Astrocyte of the cerebellum (primary cell): ENCODE measurements at regions not wholly inside any gene's neighbourhood (a gene's known extent, or its start where the extent isn't known, plus 50 kb on each side); places are given as distances from the start of the nearest gene placed in this dataset.

Experiments
- DNase-seq: peaks from one replicate; pipeline ENCODE4 v3.0.0-alpha.2; 2011; ENCODE audit warnings: low read depth
- H3K4me3 ChIP-seq: 2 replicates; pipeline ENCODE4 v1.5.1; 2011; ENCODE audit warnings: mild to moderate bottlenecking, low read depth, low read length, moderate library complexity
- CTCF ChIP-seq: IDR thresholded peaks from 2 replicates; pipeline ENCODE4 v1.5.1; 2012; ENCODE audit warnings: low read length, low read depth, moderate library complexity, mild to moderate bottlenecking; ENCODE audit errors: missing control alignments
- in situ Hi-C: cut with HindIII; loops from 2 replicates; pipeline ENCODE4 v1.10.0; 2017; ENCODE audit warnings: low sequenced_read_pairs

- H3K4me3 ChIP-seq, result no peak overlapping the region
- DNase-seq, result no peak
- in situ Hi-C loops, result no loop called here
- TF ChIP-seq CTCF, result no peak
Measured at GRCh38 chr4:127445471-127445870, 187.3 kb upstream of the INTU start.

- no peak for DNase-seq
- no peak overlapping the region for H3K4me3 ChIP-seq
- no peak for TF ChIP-seq CTCF
- in situ Hi-C loops, result no loop called here
Measured at GRCh38 chr4:127446427-127446885, 186.3 kb upstream of the INTU start.

DNA sequence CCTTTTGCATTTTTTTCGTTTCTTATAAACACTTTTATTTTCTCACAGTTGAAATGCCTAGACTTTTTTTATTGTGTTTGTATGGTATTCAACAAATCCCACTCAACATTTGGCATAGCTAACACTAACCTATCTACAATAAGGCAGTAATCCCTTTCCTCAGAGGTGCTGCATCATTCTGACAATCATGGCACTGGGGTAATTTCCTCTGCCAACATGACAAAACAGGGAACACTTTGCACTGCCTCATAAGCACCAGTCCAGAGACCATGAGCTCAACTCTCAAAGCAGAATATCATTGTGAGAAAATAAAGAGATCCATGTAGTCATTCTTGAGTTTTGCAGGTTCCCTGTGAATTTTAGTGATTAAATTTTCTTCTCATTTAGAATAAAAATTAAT lies 183.8 kb upstream of the INTU start:
- no peak overlapping the region for H3K4me3 ChIP-seq
- no peak for TF ChIP-seq CTCF
- DNase-seq, result no peak
- in situ Hi-C loops, result no loop called here

DNA sequence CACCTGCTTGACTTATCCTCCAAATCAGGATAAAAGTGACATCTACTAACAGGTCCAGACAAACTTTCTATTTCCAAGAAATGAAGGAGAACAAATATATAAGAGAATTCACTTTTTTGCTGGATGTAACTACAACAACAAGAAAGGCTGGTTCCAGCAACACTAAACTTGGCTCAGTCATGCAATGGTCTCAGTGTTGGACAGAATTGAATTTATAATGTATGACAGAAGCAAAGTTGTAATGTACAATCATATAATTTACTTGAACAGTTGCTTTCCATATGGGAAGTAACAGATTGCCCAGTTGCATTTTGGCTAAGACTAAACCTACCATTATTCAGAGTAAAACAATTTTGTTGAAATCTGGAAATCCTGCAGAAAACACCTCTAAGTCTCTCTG lies 183.3 kb upstream of the INTU start:
- DNase-seq, result no peak
- H3K4me3 ChIP-seq, result no peak overlapping the region
- no peak for TF ChIP-seq CTCF
- in situ Hi-C loops, result no loop called here

DNA sequence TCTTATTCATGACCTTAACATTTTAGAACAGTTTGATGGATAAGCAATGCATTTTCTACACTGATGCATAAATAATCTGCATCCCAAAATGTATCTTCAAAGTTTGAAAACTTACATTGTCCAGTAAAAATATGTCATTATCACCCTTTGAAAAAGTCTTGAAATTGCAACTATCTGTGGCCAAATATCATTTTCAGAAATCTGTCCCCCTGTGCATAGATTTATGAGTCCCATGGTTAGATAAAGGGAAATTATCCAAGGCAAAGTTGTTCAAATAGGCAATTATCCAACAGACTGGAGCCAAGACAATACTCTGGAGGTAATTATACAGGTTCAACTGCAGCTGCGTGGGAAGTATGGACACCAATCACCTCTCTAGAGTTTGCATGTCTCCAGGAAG lies 182.5 kb upstream of the INTU start:
- no peak overlapping the region for H3K4me3 ChIP-seq
- in situ Hi-C loops, result no loop called here
- no peak for DNase-seq
- no peak for TF ChIP-seq CTCF

GRCh38 chr4:127463883-127464282 lies 168.9 kb upstream of the INTU start:
- H3K4me3 ChIP-seq, result no peak overlapping the region
- in situ Hi-C loops, result no loop called here
- TF ChIP-seq CTCF, result no peak
- DNase-seq, result no peak

DNA sequence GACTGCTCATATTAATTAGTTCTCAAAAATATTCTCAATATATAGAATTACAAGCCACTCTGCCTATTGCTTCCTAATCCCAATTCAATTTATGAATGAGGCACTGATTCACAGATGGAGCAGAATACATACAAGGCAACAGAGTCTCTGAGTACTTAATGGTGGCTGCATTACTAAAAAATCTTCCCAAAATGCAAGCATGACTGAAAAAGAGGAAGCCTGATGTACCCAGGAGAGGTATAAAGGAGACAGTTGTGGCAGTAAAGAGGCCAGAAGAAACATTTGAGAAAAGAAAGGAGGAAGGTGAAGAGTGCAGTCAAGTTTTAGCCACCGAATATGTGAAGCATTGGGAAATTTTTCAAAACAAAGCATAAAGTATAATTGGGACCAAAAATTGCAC lies 163.2 kb upstream of the INTU start:
- in situ Hi-C loops, result no loop called here
- no peak for DNase-seq
- no peak for TF ChIP-seq CTCF
- no peak overlapping the region for H3K4me3 ChIP-seq
